ENCODE measurements at regions not wholly inside any gene's neighbourhood (a gene's known extent, or its start where the extent isn't known, plus 50 kb on each side); places are given as distances from the start of the nearest gene placed in this dataset.
A peak's percentile ranks its signal among the peaks of the same experiment; 100 is the strongest.

- peak; percentile 21 for DNase-seq
Observed at GRCh38 chr3:74506246-74506645, 108.2 kb downstream of the CNTN3 start.

- DNase-seq: no peak
Observed at GRCh38 chr3:74501007-74501406, 113.5 kb downstream of the CNTN3 start.

GRCh38 chr3:74500257-74500656 is 114.2 kb downstream of the CNTN3 start:
- no peak for DNase-seq

GRCh38 chr3:74491874-74492273 is 122.6 kb downstream of the CNTN3 start:
- no peak for DNase-seq

- DNase-seq: no peak
Observed at GRCh38 chr3:74489050-74489792, 125.2 kb downstream of the CNTN3 start.

GRCh38 chr3:74479915-74480314 is 134.5 kb downstream of the CNTN3 start:
- no peak for DNase-seq

- DNase-seq: no peak
Observed at GRCh38 chr3:74470313-74470712, 144.1 kb downstream of the CNTN3 start.

- DNase-seq: no peak
Observed at GRCh38 chr3:74469713-74470112, 144.7 kb downstream of the CNTN3 start.

GRCh38 chr3:74469151-74469550 is 145.3 kb downstream of the CNTN3 start:
- DNase-seq: no peak

GRCh38 chr3:74465715-74466410 is 148.6 kb downstream of the CNTN3 start:
- no peak for DNase-seq

GRCh38 chr3:74463515-74463914 is 150.9 kb downstream of the CNTN3 start:
- peak; percentile 20 for DNase-seq

- no peak for DNase-seq
Observed at GRCh38 chr3:74456166-74456565, 158.3 kb downstream of the CNTN3 start.

- DNase-seq: no peak
Observed at GRCh38 chr3:74447221-74447620, 167.2 kb downstream of the CNTN3 start.

- DNase-seq: no peak
Observed at GRCh38 chr3:74445541-74445940, 168.9 kb downstream of the CNTN3 start.

GRCh38 chr3:74443102-74443501 is 171.4 kb downstream of the CNTN3 start:
- DNase-seq: no peak

- DNase-seq: no peak
Observed at GRCh38 chr3:74442683-74443082, 171.8 kb downstream of the CNTN3 start.

- no peak for DNase-seq
Observed at GRCh38 chr3:74442068-74442467, 172.4 kb downstream of the CNTN3 start.

- DNase-seq: no peak
Observed at GRCh38 chr3:74436184-74436583, 178.3 kb downstream of the CNTN3 start.

GRCh38 chr3:74435631-74436030 is 178.8 kb downstream of the CNTN3 start:
- no peak for DNase-seq

GRCh38 chr3:74434406-74434805 is 180.1 kb downstream of the CNTN3 start:
- DNase-seq: no peak

- no peak for DNase-seq
Observed at GRCh38 chr3:74426571-74426970, 187.9 kb downstream of the CNTN3 start.

GRCh38 chr3:74423867-74424266 is 190.6 kb downstream of the CNTN3 start:
- DNase-seq: no peak

- DNase-seq: no peak
Observed at GRCh38 chr3:74420538-74421124, 193.8 kb downstream of the CNTN3 start.
